ENCODE measurements at regions not wholly inside any gene's neighbourhood (a gene's known extent, or its start where the extent isn't known, plus 50 kb on each side); places are given as distances from the start of the nearest gene placed in this dataset.

GRCh38 chr2:82837588-82838304 lies 1621.3 kb downstream of the SUCLG1 start:
- in situ Hi-C loops (cut with MboI; ENCODE audit: low pct_unique_long_range_greater_than_20kb, low sequenced_read_pairs, unreplicated experiment) = no loop called here
- no peak for TF ChIP-seq CTCF (IDR thresholded peaks at IDR 0.05; ENCODE audit: extremely low read depth, insufficient read depth, missing control alignments)
- no peak for DNase-seq (ENCODE audit: low spot score)

GRCh38 chr2:82834893-82835292 lies 1624.2 kb downstream of the SUCLG1 start:
- in situ Hi-C loops (cut with MboI; ENCODE audit: low pct_unique_long_range_greater_than_20kb, low sequenced_read_pairs, unreplicated experiment) = no loop called here
- no peak for TF ChIP-seq CTCF (IDR thresholded peaks at IDR 0.05; ENCODE audit: extremely low read depth, insufficient read depth, missing control alignments)
- DNase-seq (ENCODE audit: low spot score) = no peak

GRCh38 chr2:82827426-82827825 lies 1631.7 kb downstream of the SUCLG1 start:
- in situ Hi-C loops (cut with MboI; ENCODE audit: low pct_unique_long_range_greater_than_20kb, low sequenced_read_pairs, unreplicated experiment) = no loop called here
- DNase-seq (ENCODE audit: low spot score) = no peak
- no peak for TF ChIP-seq CTCF (IDR thresholded peaks at IDR 0.05; ENCODE audit: extremely low read depth, insufficient read depth, missing control alignments)

- no peak for TF ChIP-seq CTCF (IDR thresholded peaks at IDR 0.05; ENCODE audit: extremely low read depth, insufficient read depth, missing control alignments)
- in situ Hi-C loops (cut with MboI; ENCODE audit: low pct_unique_long_range_greater_than_20kb, low sequenced_read_pairs, unreplicated experiment) = no loop called here
- no peak for DNase-seq (ENCODE audit: low spot score)
These were observed 1632.6 kb downstream of the SUCLG1 start for GRCh38 chr2:82826437-82826836.

- TF ChIP-seq CTCF (IDR thresholded peaks at IDR 0.05; ENCODE audit: extremely low read depth, insufficient read depth, missing control alignments) = no peak
- in situ Hi-C loops (cut with MboI; ENCODE audit: low pct_unique_long_range_greater_than_20kb, low sequenced_read_pairs, unreplicated experiment) = no loop called here
- no peak for DNase-seq (ENCODE audit: low spot score)
These were observed 1633.5 kb downstream of the SUCLG1 start for GRCh38 chr2:82825410-82826090.

GRCh38 chr2:82823892-82824291 lies 1635.2 kb downstream of the SUCLG1 start:
- TF ChIP-seq CTCF (IDR thresholded peaks at IDR 0.05; ENCODE audit: extremely low read depth, insufficient read depth, missing control alignments) = no peak

More at GRCh38 chr2:82823892-82824291, 1635.2 kb downstream of the SUCLG1 start:
- no peak for DNase-seq (ENCODE audit: low spot score)
- in situ Hi-C loops (cut with MboI; ENCODE audit: low pct_unique_long_range_greater_than_20kb, low sequenced_read_pairs, unreplicated experiment) = no loop called here

Data from GM13977 (cell line).